ENCODE measurements at regions not wholly inside any gene's neighbourhood (a gene's known extent, or its start where the extent isn't known, plus 50 kb on each side); places are given as distances from the start of the nearest gene placed in this dataset.

- Histone ChIP-seq H3K4me1 (no peaks in the 10 kb centered on the region), H3K4me3 (ENCODE audit: low read depth, low read length) (no peak overlapping the region), H3K27me3 (replicated peaks; ENCODE audit: control insufficient read depth, insufficient read depth, low read length) (no peaks in the 10 kb centered on the region), H3K9me3 (no peaks in the 10 kb centered on the region), H3K36me3 (ENCODE audit: control insufficient read depth, insufficient read depth, low read length) (no peaks in the 10 kb centered on the region)
- no TSS peak for BruUV-seq (replicated peaks)
- POLR2A ChIA-PET, result no interaction called here
- TF ChIP-seq CTCF (IDR thresholded peaks at IDR 0.05; ENCODE audit: insufficient read depth in 1 of 2, low read depth in 1 of 2, low read length in 1 of 2, severe bottlenecking in 1 of 2, unreplicated experiment in 1 of 2), result no peak
- no peaks in the 10 kb centered on the region for H3K9me3 Mint-ChIP-seq (ENCODE audit: unreplicated experiment)
- DNase-seq, result no peak
- H3K27ac Mint-ChIP-seq (ENCODE audit: unreplicated experiment), result no peak overlapping the region
- H3K4me3 Mint-ChIP-seq (ENCODE audit: unreplicated experiment), result no peak overlapping the region
- H3K4me1 Mint-ChIP-seq (ENCODE audit: low read depth, unreplicated experiment), result no peaks in the 10 kb centered on the region
- intact Hi-C loops (cut with micrococcal nuclease; ENCODE audit: unreplicated experiment), result no loop called here
- H3K27me3 Mint-ChIP-seq (ENCODE audit: insufficient read depth, unreplicated experiment), result no peaks in the 10 kb centered on the region
- CTCF ChIA-PET, result no interaction called here
- H3K36me3 Mint-ChIP-seq (ENCODE audit: insufficient read depth, unreplicated experiment), result no peaks in the 10 kb centered on the region
These were observed 1009.4 kb upstream of the CELF4 start for GRCh38 chr18:38575023-38575422.

- no TSS peak for BruUV-seq (replicated peaks)
- intact Hi-C loops (cut with micrococcal nuclease; ENCODE audit: unreplicated experiment), result no loop called here
- POLR2A ChIA-PET, result no interaction called here
- no peaks in the 10 kb centered on the region for H3K36me3 ChIP-seq (ENCODE audit: control insufficient read depth, insufficient read depth, low read length)
- no peaks in the 10 kb centered on the region for H3K4me1 ChIP-seq
- DNase-seq, result no peak
- H3K4me1 Mint-ChIP-seq (ENCODE audit: low read depth, unreplicated experiment), result no peaks in the 10 kb centered on the region
- H3K36me3 Mint-ChIP-seq (ENCODE audit: insufficient read depth, unreplicated experiment), result no peaks in the 10 kb centered on the region
- TF ChIP-seq CTCF (IDR thresholded peaks at IDR 0.05; ENCODE audit: insufficient read depth in 1 of 2, low read depth in 1 of 2, low read length in 1 of 2, severe bottlenecking in 1 of 2, unreplicated experiment in 1 of 2), result no peak
- no peak overlapping the region for H3K27ac Mint-ChIP-seq (ENCODE audit: unreplicated experiment)
- H3K9me3 ChIP-seq, result no peaks in the 10 kb centered on the region
- no peaks in the 10 kb centered on the region for H3K27me3 ChIP-seq (replicated peaks; ENCODE audit: control insufficient read depth, insufficient read depth, low read length)
- no peak overlapping the region for H3K4me3 Mint-ChIP-seq (ENCODE audit: unreplicated experiment)
- no peak overlapping the region for H3K4me3 ChIP-seq (ENCODE audit: low read depth, low read length)
- no peaks in the 10 kb centered on the region for H3K27me3 Mint-ChIP-seq (ENCODE audit: insufficient read depth, unreplicated experiment)
- H3K9me3 Mint-ChIP-seq (ENCODE audit: unreplicated experiment), result no peaks in the 10 kb centered on the region
- CTCF ChIA-PET, result no interaction called here
These were observed 1007.0 kb upstream of the CELF4 start for GRCh38 chr18:38572554-38573111.

GRCh38 chr18:38571651-38572050, 1006.1 kb upstream of the CELF4 start:
- H3K4me1 Mint-ChIP-seq (ENCODE audit: low read depth, unreplicated experiment), result no peaks in the 10 kb centered on the region
- no peak overlapping the region for H3K4me3 Mint-ChIP-seq (ENCODE audit: unreplicated experiment)
- DNase-seq, result no peak
- intact Hi-C loops (cut with micrococcal nuclease; ENCODE audit: unreplicated experiment), result no loop called here
- Histone ChIP-seq H3K4me3 (ENCODE audit: low read depth, low read length) (no peak overlapping the region), H3K9me3 (no peaks in the 10 kb centered on the region), H3K4me1 (no peaks in the 10 kb centered on the region), H3K27me3 (replicated peaks; ENCODE audit: control insufficient read depth, insufficient read depth, low read length) (no peaks in the 10 kb centered on the region), H3K36me3 (ENCODE audit: control insufficient read depth, insufficient read depth, low read length) (no peaks in the 10 kb centered on the region)
- no peaks in the 10 kb centered on the region for H3K9me3 Mint-ChIP-seq (ENCODE audit: unreplicated experiment)
- H3K27me3 Mint-ChIP-seq (ENCODE audit: insufficient read depth, unreplicated experiment), result no peaks in the 10 kb centered on the region
- ChIA-PET CTCF (no interaction called here), POLR2A (no interaction called here)
- H3K27ac Mint-ChIP-seq (ENCODE audit: unreplicated experiment), result no peak overlapping the region
- H3K36me3 Mint-ChIP-seq (ENCODE audit: insufficient read depth, unreplicated experiment), result no peaks in the 10 kb centered on the region
- no peak for TF ChIP-seq CTCF (IDR thresholded peaks at IDR 0.05; ENCODE audit: insufficient read depth in 1 of 2, low read depth in 1 of 2, low read length in 1 of 2, severe bottlenecking in 1 of 2, unreplicated experiment in 1 of 2)
- no TSS peak for BruUV-seq (replicated peaks)

Measured in Caco-2 (cell line).